ENCODE measurements at regions not wholly inside any gene's neighbourhood (a gene's known extent, or its start where the extent isn't known, plus 50 kb on each side); places are given as distances from the start of the nearest gene placed in this dataset.
"Not testable (repeated sequence)": the region's sequence is repeated elsewhere in the genome, so short reads cannot be mapped to it uniquely, and the experiment has no call there.

- DNase-seq (ENCODE audit: low spot score): no peak
These were observed 151.1 kb downstream of the CTTN start for GRCh38 chr11:70549386-70549785.

- DNase-seq (ENCODE audit: low spot score): no peak
These were observed 151.5 kb downstream of the CTTN start for GRCh38 chr11:70549796-70550195.

GRCh38 chr11:70550456-70551195 lies 152.3 kb downstream of the CTTN start:
- DNase-seq (ENCODE audit: low spot score): no peak

GRCh38 chr11:70551351-70552166 lies 153.2 kb downstream of the CTTN start:
- no peak for DNase-seq (ENCODE audit: low spot score)

GRCh38 chr11:70552167-70553150 lies 154.1 kb downstream of the CTTN start:
- no peak for DNase-seq (ENCODE audit: low spot score)

GRCh38 chr11:70555078-70555477 lies 156.7 kb downstream of the CTTN start:
- no peak for DNase-seq (ENCODE audit: low spot score)

GRCh38 chr11:70556884-70557741 lies 158.8 kb downstream of the CTTN start:
- no peak for DNase-seq (ENCODE audit: low spot score)

- no peak for DNase-seq (ENCODE audit: low spot score)
These were observed 159.6 kb downstream of the CTTN start for GRCh38 chr11:70557742-70558485.

- no peak for DNase-seq (ENCODE audit: low spot score)
These were observed 160.4 kb downstream of the CTTN start for GRCh38 chr11:70558681-70559080.

- DNase-seq (ENCODE audit: low spot score): no peak
These were observed 161.2 kb downstream of the CTTN start for GRCh38 chr11:70559516-70559915.

GRCh38 chr11:70560621-70561020 lies 162.3 kb downstream of the CTTN start:
- not testable (repeated sequence) for DNase-seq (ENCODE audit: low spot score)

- DNase-seq (ENCODE audit: low spot score): no peak
These were observed 168.6 kb downstream of the CTTN start for GRCh38 chr11:70566768-70567530.

GRCh38 chr11:70567680-70568034 lies 169.3 kb downstream of the CTTN start:
- DNase-seq (ENCODE audit: low spot score): no peak

GRCh38 chr11:70568035-70568813 lies 169.9 kb downstream of the CTTN start:
- no peak for DNase-seq (ENCODE audit: low spot score)

- DNase-seq (ENCODE audit: low spot score): no peak
These were observed 170.7 kb downstream of the CTTN start for GRCh38 chr11:70568814-70569617.

- no peak for DNase-seq (ENCODE audit: low spot score)
These were observed 171.2 kb downstream of the CTTN start for GRCh38 chr11:70569618-70569890.

GRCh38 chr11:70569996-70570692 lies 171.8 kb downstream of the CTTN start:
- DNase-seq (ENCODE audit: low spot score): no peak

All from NAMALWA (cell line).